ENCODE measurements at regions not wholly inside any gene's neighbourhood (a gene's known extent, or its start where the extent isn't known, plus 50 kb on each side); places are given as distances from the start of the nearest gene placed in this dataset.

DNA sequence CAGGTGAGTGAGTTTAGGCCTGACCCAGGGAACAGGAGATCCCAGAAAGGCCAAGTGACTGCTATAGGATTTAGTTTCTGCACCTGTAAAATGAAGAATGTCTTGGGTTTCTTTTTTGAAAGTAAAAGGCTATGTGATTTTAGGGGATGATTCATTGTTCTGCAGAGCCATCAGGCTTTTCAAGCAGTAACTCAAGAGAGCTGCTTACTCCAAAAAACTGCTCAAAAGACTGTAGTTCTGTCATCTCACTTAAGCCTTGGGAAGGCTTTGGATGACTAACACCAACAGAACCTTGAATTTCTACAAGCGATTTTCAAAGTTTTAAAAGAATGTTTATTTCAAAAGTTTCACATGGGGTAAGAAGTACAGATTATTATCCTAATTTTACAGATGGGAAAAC, 165.1 kb downstream of the HAUS1 start:
- no peak for DNase-seq

DNA sequence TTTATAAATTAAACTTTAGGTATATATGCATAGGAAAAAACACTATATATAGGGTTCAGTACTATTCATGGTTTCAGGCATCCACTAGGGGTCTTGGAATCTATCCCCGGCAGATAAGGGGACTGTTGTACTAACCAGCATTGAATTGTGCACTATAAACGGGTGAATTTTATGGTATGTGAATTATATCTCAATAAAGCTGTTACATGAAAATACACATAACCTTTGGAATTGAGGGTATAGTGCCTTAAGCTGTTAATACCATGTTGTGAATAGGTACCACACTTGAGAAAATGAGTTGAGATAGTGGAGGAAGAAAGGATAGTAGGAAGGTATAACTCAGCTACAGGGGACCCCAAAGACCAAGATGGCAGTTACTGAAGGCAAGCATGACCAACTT, 167.3 kb downstream of the HAUS1 start:
- DNase-seq, result no peak

DNA sequence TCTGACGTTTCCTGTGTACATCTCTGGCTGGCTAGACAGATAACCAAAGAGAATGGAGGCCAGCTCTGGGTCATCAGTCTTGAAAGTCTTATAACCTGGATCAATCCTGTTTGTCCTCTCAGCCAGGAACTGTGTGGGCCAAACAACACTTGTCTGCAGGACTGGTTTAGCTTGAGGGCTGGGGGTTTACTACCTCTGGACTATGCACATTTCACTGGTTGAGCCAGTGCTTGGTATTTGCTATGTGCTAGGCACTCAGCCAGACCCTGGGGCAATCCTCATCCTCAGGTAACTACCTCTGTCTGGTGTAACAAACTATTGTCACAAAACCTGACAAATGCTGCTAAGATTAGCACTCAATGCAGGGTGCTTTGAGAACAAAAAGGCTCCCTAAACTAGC, 169.7 kb downstream of the HAUS1 start:
- DNase-seq, result no peak

DNA sequence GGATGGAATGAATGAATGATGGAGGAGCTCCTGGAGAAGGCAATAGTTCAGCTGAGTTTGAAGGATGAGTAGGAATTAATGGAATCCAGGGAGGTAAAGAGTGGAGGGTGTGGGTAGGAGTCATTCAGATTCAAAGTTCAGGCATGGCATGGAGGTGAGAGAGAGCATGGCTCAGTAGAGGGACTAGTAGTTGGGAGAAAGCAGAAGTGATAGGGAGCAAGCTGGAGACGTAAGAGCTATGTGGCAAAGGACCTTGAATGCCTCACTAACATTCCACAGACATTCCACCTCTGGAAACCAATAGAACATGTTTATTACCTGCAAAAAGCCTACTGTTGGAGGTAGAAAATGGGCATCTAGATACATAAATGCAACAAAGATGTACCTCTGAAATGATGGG, 170.1 kb downstream of the HAUS1 start:
- no peak for DNase-seq

DNA sequence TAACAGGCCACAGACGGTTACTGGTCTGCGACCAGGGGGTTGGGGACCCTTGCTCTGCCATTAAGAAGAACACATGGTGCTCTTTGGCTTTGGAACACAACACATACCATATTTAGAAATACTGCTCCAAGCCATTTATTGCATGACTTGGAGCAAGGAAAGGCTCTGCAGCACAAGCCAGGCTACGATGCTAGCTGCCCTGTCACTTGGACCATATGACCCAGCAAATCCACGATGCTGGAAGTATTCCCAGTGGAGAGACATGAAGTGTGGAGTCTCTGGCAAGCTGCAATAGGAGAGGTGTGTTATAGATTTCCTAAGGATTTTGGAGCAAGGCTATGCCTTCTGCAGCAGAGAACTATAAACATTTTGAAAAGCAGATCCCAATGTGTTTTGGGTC, 171.2 kb downstream of the HAUS1 start:
- no peak for DNase-seq

DNA sequence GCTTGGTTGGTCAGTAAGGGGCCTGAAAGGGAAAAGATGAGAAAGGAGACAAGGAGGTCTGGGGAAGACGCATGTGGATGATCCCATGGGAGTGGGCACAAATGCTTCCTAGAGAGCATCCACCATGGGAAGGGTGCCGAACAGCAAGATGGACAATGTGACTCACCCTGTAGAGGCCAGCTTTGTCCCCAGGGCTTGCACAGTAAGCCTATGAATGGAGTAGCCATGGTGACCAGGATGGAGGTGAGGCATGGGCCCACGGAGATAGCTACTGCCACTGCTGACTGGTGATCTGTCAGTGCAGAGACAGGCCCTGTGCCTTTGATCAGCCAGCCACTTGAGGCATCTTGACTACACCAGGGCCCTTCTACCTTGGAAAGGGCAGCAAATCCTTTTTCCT, 172.6 kb downstream of the HAUS1 start:
- no peak for DNase-seq

DNA sequence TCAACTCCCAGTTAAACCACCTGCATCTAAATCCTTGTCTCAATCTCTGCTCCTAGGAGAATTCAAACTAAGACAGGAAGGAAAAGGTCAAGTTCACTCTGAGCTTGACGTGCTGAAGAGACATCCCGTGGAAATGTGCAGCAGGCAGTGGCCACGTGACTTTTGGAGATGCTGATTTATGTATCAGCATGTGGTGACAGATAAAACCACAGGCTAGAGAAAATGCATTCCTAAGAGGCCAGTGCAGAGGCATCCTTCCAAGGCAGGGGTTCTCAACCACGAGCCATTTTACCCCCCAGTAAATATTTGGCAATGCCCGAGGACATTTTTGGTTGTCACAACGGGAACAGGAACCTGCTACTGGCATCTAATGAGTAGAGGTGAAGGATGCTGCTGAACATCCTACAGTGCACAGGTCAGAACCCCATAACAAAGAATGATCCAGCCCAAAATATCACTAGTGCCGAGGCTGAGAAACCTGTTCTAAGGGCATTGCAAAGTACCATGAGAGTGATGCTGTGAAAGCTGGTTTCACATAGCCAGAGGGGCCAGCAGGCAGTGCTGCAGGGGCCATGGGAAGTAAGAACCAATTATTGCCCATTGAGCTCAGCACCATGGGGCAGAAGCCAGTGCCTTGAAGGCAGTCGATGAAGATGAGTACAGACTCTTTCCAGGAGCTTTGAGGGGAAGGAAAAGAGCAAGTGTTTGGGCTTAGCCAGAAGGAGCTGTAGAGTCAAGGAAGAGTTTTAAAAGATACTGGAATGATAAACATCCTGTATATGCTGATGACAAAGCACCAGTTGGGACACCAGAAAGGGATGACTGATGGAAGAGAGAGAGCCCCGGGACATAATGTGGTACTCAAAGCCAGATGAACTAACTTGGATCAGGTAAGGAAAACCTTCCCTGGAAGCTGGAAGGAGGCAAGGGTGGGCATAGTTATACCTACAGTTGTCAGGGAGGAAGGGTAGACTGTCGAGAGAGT, 174.6 kb downstream of the HAUS1 start:
- DNase-seq, result no peak

DNA sequence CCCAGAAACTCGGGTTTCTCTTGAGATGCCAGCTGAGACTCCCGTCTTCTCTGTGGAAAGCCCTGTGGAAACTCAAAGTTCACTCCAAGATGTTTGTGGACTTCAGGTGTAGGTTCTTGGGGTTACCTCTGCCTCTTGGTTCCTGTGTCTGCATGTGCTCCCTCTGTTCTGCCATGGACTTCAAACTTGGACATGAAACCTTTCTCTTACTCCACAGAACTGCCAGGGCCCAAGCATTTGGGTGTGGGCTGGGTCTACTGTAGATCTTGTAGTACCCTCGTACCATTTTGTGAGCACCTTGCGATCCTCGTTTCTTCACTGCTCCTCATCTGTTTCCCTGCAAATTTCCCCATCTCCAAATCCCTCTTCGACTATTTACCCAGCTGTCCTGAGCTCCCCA, 175.5 kb downstream of the HAUS1 start:
- no peak for DNase-seq

DNA sequence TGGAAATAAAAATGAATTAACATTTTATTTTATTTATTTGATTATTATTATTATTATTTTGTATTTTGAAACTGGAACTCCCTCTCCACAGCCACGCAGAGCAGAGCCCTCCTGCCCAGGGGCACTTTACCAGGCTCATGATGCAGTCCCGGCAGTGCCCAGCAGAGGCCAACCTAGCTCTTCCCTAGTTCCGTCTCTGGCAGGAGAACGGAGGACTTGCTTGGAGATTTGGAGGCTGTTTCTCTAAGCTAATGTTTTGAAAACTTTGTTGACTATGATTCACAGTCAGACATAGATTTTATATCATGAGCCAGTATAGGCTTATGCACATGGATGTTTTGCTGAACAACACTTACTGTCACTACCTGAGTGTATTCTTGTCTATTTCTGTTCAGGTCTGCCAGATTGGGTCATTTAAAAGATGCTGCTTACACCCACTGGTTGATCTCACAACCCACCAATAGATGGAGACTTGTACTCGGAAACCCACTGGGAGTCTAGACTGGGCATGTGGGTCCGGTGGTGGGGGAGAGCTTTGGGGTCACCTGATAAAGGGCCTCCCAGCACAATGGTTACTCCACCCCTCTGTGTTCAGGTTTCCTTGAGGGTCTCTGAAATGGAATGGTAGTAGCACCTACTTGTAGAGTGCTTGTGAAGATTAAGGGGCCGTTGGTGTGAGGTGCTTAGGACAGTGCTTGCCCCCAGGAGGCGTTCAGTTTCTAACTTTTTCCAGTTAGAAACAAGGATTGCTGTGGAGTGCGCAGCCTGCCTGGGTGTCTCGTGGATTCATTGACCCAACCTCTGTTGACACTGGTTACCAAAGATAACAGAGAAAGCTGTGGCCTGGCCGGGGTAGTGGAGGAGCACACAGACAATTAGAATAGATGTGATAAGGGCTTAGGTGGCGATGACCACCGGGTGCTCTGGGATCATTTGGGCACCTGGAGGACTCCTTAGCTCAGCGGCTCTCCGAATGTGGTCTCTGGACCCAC, 177.3 kb downstream of the HAUS1 start:
- DNase-seq, result peak; percentile 62

DNA sequence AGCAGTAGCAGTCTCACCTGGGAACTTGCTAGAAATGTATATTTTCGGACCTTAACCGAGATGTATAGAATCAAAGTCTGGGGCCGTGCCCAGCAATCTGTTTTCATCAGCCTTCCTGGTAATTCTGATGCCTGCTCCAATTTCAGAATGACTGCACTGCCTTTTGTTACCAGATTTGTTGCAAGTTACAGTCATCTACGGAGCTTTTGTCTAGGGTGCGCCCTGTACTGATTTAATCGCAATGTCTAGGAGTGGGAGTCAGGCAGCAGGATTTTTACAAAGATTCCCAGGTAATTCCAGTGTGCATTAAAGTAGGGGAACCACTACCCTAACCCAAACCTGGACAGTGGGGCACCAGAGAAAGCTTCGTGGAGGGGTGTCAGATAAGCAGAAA, 178.0 kb downstream of the HAUS1 start:
- no peak for DNase-seq

DNA sequence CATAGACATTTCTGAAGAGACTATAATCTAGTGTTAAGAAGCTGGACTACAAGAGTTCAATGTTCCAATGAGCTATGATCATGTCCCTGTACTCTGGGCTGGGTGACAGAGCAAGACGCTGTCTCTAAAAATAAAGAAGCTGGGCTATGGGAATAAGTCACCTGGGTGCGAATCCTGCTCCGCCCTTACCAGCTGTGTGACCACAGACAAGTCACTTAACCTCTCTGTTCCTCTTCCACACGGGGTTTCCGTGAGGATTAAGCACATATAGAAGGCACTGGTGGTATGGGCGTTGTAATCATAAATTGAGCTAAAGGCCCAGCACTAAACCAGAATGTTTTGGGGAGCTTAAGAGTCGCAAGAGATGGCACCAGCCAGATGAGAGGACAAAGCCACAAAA, 178.5 kb downstream of the HAUS1 start:
- no peak for DNase-seq

DNA sequence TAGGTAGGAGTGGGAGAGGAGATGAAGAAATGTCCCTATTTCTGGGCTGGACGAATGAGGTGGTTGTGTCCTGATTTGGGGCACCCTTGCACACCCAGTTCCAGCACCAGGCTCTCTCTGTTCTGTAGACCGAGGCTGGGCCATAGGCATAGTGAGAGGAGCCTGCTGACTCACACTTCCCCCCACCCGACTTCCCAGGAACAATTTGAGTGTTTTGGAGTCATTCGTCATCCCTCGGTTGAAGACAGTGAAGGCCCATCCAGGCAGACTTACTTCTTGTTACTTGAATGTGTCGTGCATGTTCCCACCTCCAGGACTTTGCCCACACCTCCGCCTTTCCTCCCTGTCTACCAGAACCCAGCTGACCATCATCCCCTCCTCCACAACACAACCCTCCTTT, 179.1 kb downstream of the HAUS1 start:
- DNase-seq, result no peak

DNA sequence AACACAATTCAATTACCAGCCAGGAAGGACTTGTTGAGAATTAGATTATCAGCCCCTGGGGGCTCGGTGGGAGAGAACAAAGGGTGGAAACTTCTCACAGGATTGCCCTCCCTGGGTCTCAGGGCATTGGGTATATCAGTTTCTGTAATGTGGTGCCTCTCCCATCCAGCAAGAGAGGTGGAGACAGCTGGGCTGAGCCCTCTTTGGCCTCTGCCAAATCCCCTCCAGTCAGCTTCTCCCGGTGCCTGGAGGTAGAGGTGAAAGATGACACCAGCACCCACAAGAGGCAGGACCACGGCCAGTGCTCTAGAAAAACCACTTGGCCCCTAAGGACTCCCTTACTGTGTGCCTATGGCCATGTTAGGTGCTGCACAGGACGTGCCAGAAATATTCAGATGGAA, 179.7 kb downstream of the HAUS1 start:
- peak; percentile 38 for DNase-seq

DNA sequence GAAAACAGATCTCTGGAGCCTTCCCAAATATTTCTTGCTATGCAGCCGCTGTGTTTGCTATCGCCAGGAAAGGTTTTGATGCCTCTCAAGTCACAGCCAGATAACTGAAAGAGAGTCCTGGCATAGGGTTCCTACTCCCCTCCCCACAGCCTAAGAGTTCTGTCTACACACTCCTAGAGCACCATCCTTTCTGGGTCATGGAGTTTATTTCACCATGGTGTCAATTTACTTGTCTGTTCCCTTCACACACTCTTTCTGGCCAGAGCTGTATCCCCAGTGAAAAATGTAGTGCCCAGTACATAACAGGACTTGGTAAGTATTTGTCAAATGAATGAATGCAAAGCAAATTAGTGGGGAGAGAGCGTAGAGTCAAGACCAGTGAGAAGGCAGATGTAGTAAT, 185.3 kb downstream of the HAUS1 start:
- DNase-seq, result no peak

DNA sequence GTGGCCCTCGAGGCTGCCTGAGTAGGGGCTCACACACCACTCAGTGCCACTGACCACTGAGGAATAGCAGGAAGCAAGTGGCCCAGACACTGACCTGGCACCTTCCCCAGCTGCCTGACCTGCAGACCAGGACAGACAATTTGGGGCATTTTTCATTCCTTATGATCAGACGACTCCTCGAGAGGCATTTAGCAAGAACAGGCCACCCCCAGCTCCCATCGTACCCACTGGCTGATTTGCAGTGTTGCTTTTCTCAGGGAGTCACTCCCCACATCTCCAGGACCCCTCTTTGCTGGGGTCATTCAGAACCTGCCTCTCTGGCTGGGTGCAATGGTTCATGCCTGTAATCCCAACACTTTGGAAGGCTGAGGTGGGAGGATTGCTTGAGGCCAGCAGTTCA, 185.7 kb downstream of the HAUS1 start:
- DNase-seq, result no peak

DNA sequence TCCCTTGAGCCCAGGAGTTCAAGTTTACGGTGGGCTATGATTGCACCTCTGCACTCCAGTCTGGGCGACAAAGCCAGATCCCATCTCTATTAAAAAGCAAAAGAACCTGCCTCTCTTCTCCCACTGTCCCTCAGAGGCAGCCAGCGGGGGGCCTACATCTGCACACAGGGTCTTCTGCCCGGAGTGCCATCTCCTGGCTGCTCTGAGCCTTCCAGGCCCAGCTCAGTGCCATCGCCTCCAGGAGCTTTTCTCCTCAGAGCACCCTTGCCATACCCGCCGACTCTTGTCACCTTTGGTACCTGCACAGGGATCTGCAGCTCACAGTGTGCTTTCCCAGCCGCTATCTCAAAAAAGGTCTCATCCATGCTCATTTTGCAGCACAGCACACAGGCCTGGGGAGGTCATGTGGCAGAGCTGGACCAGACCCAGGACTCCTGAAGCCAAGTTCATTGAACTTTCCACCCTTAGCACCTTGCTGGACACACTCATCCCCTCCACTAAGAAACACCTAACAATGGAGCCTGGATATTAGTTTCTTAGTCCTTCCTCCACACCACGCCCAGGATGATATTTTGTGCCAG, 186.3 kb downstream of the HAUS1 start:
- DNase-seq, result no peak

DNA sequence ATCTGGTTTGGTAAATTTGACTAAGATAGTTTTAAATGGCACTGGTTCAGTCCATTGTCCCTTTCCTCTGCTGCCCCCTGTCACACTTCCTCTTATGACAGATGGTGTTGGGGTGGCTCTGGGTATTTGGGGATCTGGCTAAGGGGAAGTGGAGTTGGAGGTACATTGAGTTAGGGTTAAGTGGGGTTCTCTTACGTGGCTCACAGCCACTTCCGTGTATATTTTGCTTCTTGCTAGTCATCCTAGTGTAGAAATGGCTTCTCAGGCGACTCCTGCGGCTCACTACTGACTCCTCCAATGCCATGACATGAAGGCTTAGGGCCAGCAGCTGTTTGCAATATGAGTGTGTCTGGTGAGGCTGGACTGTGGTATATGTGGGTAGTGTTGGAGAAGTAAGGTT, 187.0 kb downstream of the HAUS1 start:
- no peak for DNase-seq

DNA sequence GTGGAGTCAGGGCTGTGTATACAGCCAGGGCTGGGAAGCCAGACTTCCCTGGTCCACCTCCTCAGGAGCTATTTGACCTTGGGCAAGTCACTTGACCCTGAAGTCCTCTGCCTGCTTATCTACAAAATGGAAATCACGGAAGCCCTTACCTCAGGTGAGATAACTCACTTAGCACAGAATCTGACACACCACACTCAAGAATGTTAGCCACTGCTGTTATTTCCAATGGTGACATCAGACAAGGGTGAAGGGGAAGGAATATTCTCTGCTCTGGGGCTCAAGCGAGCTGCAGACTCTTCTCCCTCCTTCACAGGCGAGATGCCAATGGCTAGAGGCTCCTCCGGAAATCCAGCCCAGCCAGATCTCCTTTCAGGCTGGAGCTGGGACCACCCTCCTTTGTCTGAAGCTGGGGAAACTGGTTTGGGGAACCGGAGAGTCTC, 189.6 kb downstream of the HAUS1 start:
- DNase-seq, result no peak

DNA sequence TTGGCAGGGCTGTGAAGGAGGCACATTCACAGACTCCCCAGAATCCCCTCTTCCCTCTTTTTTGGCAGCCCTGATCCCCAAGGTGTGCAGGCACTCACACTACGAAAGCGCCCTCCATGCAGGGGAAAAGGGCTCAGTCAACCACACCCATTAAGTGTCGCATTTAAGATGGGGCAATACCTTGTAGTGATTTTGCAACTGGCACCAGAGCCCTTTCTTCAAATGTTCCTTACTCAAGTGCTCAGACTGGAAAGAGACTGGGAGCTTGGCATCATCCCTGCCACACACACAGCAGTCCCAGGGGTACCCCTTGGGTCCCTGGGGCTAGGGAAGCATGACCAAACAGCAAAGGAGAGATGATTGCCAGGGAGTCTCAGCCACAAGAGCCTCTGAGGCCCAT, 190.1 kb downstream of the HAUS1 start:
- DNase-seq, result no peak

DNA sequence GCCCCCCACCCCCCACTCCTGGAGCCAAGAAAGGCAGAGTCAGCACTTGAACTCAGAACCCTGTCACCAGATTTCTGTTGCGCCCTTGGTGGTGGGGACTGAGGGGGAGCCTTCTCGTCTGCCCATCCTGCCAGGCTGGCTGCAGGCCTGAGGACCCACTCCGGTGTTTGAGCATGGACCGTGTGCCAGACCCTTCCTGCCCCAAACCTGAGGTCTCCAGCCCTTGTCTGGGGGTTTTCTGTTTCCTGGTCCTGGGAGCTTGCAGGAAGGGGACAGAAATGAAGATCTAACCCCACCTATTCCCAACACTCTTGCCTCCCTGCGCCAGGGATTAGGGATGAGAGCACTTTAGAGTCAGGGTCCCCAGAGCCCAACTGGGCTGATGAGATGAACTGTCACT, 190.6 kb downstream of the HAUS1 start:
- DNase-seq, result no peak

DNA sequence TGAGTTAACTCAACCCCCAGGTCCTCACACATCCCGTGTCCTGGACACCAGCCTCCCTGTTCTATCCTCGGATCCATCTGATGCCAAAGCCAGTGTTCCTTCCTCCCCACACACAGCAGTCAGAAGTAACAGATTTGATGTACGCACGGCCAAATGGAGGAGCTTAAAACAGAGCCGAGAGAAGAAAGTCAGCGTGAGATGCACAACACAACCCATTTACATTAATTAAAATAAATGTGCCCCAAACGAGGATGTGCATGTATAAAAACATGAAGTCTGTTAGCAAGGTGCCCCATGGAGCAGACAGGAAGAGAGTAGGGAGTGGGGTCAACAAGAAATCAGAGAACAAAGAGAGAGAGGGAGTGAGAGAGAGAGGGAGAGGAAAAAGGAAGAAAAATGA, 191.2 kb downstream of the HAUS1 start:
- DNase-seq, result no peak

DNA sequence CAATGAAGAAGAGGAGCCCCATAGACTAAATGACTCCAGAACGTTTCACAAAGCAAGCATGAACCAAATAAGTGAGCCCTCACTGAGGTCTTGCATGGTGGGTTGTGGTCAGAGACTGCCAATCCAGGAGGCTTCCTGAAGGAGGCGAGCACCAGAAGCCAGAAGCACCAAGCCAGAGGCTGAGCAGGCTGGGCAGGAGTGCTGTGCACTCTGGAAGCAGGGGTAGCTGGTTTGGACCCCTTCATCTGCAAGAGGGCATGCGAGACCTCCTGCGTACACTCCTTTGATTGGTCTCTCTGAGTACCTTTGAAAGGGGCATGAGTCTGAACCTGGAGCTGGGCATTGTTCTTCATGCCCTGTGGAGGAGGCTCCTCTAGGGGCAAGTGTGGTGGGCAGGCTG, 192.5 kb downstream of the HAUS1 start:
- no peak for DNase-seq

DNA sequence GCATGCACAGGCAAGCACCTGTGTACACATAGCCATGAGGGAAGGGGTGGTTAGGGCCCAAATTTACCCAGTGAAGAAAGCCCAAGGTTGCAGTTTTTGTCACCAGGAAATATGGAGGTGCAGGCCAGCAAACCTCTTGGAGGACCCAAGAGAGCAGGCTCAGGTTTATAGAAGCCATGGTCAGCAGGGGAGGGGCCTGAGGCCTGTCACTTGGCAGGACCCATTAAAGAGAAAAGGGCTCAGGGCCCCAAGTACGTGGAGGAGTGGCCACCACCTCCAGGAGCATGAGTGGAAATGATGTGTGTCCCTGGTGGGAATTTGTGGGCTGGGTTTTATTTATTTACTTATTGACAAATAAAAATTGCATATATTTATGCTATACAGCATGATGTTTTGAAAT, 192.9 kb downstream of the HAUS1 start:
- DNase-seq, result no peak
